Ammon's horn (tissue), 1 donor: ENCODE measurements at regions not wholly inside any gene's neighbourhood (a gene's known extent, or its start where the extent isn't known, plus 50 kb on each side); places are given as distances from the start of the nearest gene placed in this dataset.

Source experiments
- DNase-seq: peaks from one replicate; pipeline ENCODE4 v3.0.0-alpha.2; 2016; ENCODE audit warnings: low spot score

DNA sequence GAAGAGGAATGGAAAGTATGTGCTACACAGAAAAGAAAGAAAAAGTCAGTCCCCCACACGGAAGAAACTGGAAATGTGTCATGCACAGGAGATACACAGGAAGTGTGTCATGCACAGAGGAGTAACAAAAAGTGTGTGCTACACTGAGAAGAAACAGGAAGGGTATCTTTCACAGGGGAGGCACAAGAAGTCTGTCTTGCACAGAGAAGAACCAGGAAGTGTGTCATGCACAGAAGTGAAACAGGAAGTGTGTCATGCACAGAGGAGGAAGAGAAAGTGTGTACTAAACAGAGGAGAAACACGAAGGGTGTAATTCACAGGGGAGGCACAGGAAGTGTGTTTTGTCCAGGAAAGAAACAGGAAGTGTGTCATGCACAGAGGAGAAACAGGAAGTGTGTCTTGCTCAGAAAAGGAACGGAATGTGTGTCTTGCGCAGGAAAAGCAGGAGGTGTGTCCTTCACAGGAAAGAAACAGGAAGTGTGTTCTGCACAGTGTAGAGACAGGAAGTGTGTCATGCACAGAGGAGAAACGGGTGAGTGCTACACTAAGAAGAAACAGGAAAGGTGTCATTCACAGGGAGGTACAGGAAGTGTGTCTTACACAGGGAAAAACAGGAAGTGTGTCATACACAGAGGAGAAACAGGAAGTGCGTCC lies 527.2 kb upstream of the PRKX start:
- no peak for DNase-seq

- no peak for DNase-seq
These were observed 526.4 kb upstream of the PRKX start for GRCh38 chrX:4239650-4240540.

DNA sequence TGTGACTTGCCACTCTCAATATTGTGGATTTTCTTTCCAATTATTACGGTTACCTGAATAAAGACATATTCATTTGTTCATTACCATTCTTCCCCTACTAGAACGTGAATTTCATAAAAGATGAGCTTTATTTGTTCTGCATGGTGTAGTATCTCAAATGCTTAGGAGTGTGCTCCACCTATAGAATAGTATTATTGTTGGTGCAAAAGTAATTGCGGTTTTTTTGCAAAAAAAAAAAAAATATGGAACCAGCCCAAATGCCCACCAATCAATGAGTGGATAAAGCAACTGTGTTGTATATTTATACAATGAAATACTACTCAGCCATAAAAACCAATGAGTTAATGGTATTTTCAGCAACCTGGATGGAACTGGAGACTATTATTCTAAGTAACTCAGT lies 525.5 kb upstream of the PRKX start:
- DNase-seq, result no peak

GRCh38 chrX:4225086-4225485 lies 511.6 kb upstream of the PRKX start:
- DNase-seq, result no peak

DNA sequence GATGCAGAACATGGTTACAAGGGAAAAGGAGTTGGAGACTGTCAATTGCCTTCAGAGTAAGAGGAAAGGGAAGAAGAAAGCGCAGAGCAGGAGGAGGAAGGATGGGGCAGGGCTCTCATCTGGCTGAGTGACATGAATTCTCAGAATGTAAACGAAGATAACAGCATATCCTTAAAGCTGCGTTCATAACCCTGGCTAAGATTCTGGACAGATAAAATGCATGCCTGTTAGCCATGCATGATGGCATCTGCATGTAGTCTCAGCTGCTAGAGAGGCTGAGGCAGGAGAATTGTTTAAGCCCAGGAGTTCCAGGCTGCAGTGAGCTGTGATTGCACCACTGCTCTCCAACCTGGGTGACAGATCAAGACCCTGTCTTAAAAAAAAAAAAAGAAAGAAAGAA lies 493.5 kb upstream of the PRKX start:
- DNase-seq, result no peak

DNA sequence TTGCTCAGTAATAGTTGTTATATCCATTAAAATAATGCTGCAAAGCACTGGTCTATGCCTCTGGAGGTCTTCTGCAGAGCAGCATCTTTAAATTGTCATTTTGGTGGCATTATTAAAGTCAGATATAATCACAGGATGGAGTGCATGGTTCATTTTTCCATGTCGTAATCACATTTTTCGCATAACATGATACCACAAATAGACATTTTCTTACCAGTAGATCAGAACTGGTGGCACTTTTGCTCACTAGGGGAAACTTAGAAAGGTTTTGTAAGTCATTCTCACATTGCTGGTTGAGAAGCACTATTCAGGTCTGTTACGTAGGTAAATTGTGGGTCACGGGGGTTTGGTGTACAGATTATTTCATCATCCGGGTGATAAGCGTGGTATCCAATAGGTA lies 484.5 kb upstream of the PRKX start:
- no peak for DNase-seq

DNA sequence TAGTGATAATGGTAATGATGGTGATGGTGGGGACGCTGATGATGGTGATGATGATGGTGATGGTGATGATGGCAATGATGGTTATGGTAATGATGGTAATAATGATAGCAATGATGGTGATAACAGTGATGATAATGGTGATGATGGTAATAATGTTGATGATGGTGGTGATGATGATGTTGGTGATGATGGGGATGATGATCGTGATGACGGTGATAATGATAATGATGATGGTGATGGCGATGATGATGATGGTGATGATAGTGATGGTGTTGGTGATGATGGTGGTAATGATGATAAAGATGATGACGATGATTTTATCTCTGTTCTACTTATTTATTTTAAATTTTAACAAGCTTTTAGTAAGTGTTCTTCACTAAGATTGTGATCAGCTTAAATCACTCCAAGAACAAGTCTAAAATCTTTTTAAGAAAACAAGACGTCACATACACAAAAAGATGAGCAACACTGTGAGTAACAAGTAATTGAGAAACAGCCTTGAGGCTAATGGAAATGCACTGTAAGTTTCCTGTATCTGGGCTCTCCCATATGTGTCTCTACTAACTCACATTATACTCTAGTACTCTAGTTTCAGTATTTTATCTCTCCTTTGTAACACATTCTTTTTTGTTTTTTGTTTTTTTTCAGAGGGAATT lies 480.2 kb upstream of the PRKX start:
- DNase-seq, result no peak

GRCh38 chrX:4186331-4186730 lies 472.9 kb upstream of the PRKX start:
- no peak for DNase-seq

DNA sequence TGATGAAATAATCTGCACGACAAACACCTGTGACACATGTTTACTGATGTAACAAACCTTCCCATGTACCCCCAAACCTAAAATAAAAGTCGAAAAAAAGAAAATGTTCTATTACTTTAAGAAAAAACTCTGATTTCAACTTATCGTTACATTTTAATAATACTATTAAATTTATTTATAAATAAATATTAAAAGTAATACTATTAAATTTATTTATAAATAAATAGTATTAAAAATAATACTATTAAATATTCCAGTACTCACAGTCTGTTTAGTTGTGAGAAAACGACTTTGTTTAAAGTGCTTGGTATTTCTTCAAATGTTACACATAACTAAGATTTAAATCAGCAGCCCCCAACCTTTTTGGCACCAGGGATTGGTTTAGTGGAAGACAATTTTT lies 471.6 kb upstream of the PRKX start:
- no peak for DNase-seq

GRCh38 chrX:4182408-4182806 lies 469.0 kb upstream of the PRKX start:
- DNase-seq, result no peak

GRCh38 chrX:4181782-4182407 lies 468.4 kb upstream of the PRKX start:
- no peak for DNase-seq

DNA sequence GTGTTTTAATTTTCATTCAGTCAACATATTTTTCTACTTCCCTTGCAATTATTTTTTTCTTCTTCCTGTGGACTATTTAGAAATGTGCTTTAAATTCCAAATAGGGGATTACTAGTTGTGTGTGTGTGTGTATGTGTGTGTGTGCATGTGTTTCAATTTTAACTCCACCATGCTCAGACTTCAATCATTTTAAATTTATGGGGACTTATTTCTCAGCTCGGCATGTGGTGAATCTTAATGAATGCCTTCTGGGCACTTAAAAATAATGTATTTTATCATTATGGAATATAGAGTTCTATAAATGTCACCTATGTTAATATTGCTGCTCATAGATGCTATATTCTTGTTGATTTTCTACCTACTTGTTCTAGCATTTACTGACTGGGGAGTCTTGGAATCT lies 465.6 kb upstream of the PRKX start:
- DNase-seq, result no peak

- no peak for DNase-seq
These were observed 461.8 kb upstream of the PRKX start for GRCh38 chrX:4175221-4175620.

DNA sequence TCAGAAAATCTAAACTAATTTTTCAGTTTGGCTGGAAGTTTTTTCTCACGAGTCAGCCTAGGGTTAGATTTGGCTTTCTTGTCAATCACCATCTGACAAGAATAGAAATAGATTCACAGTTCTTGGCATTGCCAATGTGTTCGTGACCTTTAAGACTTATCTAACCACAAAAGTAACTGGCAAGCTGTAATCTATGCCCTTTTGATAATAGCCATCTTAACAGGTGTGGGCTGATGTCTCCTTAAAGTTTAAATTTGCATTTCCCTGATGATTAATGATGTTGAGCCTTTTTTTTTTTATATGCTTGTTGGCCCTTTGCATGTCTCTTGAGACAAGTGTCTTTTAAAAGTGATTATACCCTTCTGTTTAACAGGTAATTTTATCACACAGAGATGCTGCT lies 460.3 kb upstream of the PRKX start:
- no peak for DNase-seq

DNA sequence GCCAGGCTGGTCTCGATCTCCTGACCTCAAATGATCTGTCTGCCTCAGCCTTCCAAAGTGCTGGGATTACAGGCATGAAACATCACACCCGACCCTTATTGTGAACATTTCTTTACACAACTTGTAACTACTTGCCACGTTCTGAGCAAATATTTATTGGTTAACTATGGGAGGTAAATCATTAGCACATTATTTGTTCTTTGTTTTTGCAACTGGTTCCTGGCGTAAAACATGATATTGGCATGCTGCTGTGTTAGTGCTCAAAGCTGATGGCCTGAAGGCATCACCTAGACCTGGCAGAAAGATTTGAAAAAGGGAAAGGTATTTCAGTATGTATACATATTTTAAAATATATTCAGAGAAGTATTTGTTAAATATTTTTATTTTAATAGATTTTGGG lies 438.3 kb upstream of the PRKX start:
- no peak for DNase-seq

DNA sequence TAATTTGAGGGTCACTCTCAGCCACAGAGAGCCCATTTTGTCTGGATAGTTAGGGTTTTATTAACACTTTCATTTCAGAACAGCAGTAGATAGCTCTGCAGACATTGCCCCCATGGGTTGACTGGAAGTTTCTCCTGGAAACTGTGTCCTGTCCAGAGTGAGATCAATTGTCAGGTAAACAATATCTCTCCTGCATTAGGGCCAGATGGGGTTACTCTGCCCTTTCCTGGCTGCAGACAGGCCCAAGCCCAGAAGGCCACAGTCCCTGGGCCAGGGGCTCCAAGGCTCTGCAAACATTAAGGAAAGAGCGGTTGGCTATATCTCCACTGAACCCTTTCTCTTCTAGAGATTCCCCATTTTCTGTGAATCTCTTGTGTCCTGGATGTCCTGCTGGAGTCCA lies 436.8 kb upstream of the PRKX start:
- no peak for DNase-seq

DNA sequence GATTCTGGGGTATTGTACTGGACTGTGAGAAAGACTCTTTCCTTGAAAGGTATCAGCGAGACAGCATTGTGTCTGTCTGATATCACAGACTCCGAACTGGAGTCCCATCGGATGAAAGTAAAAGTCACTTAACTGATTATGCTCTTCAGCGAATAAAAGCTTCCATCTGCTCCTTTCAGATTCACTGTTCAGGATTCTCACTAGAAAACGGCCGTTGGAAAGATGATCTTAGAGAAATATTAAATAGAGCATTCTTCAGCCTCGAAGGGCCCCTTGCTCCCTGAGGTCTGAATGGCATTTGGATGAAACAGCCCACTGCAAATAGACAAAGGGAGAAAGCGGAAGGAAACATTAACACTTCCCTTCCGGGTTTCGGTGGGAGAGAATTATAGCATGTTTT lies 416.2 kb upstream of the PRKX start:
- no peak for DNase-seq

DNA sequence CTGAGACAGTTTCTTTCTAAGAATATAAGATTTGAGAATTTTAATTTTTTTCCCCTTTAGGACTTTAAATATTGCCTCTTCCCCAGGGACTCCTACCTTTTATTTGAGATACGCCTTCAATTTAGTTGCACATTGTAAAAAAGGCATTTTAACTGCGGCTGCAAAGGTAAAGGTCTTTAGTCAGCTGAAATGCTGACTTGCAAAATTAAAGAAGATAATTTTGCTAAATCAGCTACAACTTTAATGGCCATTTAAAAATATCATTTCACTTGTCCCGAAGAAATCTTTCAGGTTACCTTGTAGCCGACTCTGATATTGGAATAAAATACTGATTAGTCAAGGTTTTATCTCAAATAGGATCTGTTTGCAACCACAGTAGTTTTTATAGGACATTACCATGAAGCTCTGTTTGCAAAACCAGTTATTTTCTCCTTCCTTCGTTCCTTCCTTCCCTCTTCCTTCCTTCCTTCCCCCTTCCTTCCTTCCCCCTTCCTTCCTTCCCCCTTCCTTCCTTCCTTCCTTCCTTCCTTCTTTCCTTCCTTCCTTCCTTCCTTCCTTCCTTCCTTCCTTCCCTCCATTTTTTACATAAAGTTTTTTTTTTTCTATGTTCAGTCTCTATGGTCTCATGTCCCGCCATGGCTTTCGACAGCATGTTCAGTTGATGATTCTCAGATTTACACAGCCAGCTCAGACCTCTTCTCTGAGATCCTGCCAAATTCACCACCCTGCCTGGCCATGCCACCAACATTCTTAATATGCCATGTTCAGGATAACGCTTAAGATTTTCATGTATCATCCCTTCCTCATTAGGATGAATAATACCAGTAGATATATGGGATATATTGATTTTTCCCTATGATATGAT lies 405.4 kb upstream of the PRKX start:
- no peak for DNase-seq

GRCh38 chrX:4110964-4111363 lies 397.5 kb upstream of the PRKX start:
- no peak for DNase-seq

GRCh38 chrX:4094926-4095325 lies 381.5 kb upstream of the PRKX start:
- no peak for DNase-seq

GRCh38 chrX:4091046-4091760 lies 377.8 kb upstream of the PRKX start:
- no peak for DNase-seq
